ENCODE measurements at regions not wholly inside any gene's neighbourhood (a gene's known extent, or its start where the extent isn't known, plus 50 kb on each side); places are given as distances from the start of the nearest gene placed in this dataset.

DNA sequence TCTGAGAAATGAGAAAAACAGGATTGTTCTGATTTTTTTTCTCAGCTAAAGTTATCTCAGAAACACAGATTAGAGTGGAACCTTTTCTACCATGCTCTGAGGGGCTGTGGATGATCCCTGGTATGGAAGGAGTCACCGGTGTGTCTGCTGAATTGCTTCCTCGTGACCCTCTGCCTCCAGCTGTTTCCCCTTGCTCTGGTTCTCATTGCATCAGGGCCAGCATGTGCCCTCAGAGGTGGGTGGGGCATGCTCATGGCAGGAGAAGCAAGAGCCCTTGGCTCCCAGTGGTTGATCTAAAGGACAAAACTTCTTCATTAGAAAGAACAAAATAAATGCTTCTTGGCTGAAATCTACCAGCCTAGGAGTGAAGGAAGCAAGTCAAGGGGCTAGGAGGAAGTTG is 183.2 kb upstream of the HMCN1 start:
- TF ChIP-seq, protein P1, sequence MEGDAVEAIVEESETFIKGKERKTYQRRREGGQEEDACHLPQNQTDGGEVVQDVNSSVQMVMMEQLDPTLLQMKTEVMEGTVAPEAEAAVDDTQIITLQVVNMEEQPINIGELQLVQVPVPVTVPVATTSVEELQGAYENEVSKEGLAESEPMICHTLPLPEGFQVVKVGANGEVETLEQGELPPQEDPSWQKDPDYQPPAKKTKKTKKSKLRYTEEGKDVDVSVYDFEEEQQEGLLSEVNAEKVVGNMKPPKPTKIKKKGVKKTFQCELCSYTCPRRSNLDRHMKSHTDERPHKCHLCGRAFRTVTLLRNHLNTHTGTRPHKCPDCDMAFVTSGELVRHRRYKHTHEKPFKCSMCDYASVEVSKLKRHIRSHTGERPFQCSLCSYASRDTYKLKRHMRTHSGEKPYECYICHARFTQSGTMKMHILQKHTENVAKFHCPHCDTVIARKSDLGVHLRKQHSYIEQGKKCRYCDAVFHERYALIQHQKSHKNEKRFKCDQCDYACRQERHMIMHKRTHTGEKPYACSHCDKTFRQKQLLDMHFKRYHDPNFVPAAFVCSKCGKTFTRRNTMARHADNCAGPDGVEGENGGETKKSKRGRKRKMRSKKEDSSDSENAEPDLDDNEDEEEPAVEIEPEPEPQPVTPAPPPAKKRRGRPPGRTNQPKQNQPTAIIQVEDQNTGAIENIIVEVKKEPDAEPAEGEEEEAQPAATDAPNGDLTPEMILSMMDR (conservative IDR thresholded peaks at IDR 0.05) = no peak
- no peak for TF ChIP-seq ZFX (IDR thresholded peaks at IDR 0.05)

Data from C4-2B (cell line).